Umbilical cord (tissue), 1 donor: ENCODE measurements at regions not wholly inside any gene's neighbourhood (a gene's known extent, or its start where the extent isn't known, plus 50 kb on each side); places are given as distances from the start of the nearest gene placed in this dataset.
"Not testable (repeated sequence)": the region's sequence is repeated elsewhere in the genome, so short reads cannot be mapped to it uniquely, and the experiment has no call there.

Experiments
- DNase-seq: peaks from one replicate; pipeline ENCODE4 v3.0.0-alpha.2; 2015; ENCODE audit warnings: low spot score

- no peak for DNase-seq
Measured at GRCh38 chr5:143634689-143635088, 177.3 kb upstream of the HMHB1 start.

DNA sequence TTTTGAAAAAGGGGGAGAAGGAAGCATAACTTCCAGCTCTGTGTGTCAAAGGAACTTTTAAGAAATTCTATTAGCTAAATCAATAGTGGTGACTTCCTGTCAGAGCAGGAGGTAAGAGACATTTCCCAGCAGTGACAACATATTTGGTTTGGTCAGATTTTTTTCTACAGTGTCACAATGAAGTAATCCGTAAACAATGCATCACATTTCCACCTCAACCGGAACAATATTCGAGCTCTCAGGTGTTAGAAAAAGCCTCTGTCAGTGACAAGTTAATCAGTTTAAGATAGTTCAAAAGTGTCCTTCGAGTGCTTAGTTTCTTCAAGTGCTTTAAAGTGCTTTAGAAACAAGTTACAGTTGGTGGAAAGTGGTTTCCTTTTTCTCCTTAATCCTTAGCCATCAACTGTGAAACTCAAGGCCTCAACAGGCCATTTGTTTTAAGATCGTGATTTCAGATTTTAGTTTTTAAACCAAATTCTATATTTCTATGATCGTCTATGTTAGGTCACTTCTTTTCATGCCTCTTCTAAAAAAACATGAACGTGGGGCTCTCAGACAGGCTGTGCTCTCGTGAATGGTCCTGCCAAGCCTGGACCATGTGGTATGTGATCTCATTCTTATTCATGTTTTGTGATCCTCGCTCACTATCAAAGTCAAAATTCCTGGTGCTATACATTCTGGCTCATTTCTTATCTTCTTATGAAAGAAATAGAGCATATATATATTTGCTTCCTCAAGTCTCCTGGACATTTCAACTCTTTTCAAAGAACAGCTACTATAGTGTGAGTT is 181.9 kb upstream of the HMHB1 start:
- DNase-seq: peak; percentile 74

- not testable (repeated sequence) for DNase-seq
Measured at GRCh38 chr5:143625048-143625447, 186.9 kb upstream of the HMHB1 start.

- no peak for DNase-seq
Measured at GRCh38 chr5:143624465-143624864, 187.5 kb upstream of the HMHB1 start.

GRCh38 chr5:143619040-143619439 is 192.9 kb upstream of the HMHB1 start:
- DNase-seq: no peak

DNA sequence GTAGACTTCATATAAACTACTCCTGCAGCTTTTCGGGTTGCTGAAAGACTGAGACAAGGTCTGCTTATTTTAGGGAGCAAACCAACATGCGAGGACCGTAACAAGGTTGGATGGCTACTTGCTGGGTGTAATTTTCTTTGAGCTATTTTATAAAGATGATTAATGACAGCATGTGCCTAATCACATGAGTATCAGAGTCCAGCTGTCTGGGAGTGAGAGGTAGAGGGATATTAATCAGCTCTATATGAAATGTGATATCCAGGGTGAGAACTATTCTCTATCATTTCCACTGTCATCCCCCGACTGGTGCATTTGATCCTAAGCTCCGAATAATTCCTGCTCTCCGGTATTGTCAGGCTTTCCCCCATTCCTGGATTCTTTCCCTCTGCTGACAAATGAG is 193.8 kb upstream of the HMHB1 start:
- DNase-seq: no peak

GRCh38 chr5:143614831-143615230 is 197.1 kb upstream of the HMHB1 start:
- DNase-seq: no peak

DNA sequence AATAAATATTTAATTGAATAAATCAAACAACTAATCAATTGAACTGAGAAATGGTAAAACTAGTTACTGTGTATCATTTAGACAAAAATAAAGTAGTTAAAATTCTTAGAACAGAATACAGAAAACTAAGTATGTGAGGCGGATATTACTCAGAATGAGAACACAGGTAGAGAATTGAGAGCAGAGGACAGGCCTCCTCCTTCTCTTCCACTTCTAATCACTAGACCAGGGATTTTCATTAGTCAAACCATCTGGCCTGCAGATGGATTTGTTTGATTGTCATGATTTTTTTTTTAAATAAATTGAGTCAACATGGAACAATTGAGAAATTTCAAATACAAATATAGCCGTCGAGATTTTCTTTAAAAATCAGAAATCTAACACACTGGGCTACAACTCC is 198.6 kb upstream of the HMHB1 start:
- DNase-seq: no peak

DNA sequence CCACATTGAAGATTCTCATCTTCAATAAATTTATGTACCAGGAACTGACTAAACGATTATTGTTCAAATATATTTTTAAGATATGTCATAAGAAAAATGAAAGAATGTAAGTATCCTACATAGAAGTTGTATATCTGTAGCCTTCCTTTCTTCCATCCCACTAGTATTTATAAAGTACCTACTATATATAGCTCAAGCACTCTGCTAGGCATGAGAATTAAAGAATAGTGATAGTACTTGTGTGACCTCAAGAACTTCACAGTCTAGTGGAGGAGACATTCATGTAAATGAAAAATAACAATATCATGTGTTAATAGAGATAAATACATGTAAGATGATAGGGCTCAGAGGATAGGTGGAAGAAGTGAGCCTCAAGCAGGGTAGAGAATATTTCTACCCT is 201.0 kb upstream of the HMHB1 start:
- no peak for DNase-seq

DNA sequence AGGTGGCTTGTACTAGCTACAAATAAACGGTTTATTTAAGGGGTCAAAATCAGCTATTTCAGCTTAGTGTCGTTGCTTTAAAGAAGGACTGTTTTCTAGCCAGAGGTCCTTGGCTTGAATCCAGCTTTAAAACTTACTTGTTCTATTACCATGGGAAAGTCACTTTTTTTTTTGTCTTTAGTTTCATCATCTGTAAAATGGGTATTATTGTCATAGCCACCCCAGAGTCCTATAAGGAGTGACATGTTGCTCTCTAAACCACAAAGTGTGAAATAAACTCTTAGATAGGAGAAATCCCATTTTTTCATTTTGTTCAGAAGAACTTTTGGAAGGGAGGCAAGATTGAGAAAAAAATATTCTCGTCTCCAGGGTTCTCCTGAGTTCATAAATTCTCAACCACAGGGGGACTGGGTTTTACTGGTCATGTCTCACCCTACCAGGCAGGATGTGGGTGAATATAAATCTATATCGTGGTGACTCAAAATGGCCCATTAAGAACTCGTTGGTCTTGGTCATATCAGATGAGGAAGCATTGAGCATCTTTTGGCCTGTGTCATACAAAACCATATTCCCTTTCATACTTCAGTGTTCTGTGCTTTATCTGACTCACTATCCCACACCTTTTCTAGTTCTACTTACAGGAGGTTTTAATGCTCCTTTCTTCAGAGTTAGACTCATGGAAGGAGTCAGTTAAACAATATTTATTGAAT is 202.7 kb upstream of the NR3C1 start:
- no peak for DNase-seq

- no peak for DNase-seq
Measured at GRCh38 chr5:143605403-143606005, 202.0 kb upstream of the NR3C1 start.

DNA sequence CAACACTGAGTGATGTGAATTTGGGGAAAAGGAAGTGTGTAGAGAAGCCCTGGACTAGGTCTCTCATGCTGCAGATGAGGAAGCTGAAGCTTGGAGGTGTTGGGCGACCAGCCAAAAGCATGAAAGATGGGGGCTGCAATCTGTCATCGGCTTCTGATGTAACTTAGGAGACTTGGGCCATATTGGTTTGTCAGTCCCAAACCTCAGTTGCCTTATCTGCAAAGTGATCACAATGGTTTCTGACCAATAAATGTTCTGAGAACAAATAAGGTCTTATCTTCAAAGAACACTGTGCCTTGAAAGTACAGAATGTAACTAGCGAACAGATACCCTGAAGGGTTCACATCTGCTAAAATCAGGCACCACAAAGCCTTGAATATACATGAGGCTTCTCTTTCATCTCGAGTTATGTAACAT is 198.4 kb upstream of the NR3C1 start:
- DNase-seq: no peak

DNA sequence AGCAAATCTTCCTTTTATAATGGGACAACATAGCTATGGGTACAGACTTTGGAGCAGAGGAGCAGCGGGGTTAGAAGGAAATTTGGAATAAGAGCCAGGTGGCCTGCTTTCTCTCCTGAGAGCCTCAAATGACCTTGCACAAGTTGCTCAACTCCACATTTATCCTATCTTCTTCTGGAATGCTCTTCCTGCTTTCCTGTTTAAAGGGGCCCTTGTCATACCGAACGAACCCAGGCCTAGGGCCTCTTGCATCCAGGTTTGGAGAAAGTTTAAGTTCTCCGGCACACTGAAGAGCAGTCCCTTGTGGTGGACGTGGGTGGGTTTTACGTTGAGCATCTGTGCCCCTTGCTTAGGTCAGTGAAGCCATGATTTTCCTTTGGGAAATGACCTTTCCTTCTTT is 197.9 kb upstream of the NR3C1 start:
- DNase-seq: no peak

GRCh38 chr5:143600396-143601075 is 197.1 kb upstream of the NR3C1 start:
- peak; percentile 64 for DNase-seq

GRCh38 chr5:143599474-143599873 is 196.0 kb upstream of the NR3C1 start:
- no peak for DNase-seq

DNA sequence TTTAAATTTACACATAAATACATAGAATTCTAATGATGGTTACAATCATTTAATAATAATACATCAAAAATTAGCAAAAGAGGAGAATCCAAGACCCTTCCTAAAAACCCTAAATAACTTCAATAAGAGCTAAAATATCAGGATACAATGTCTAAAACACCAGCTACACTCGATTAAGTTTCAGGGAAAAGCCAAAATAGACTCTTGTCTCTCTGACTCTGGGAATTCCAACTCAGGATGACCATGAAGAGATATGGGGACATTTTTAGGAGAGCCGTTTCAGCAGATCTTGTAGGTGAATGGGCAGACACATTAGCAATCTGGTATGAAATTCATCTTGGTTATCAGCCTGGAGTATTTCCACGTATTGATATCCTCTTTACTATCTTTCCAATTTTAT is 193.3 kb upstream of the NR3C1 start:
- no peak for DNase-seq

- DNase-seq: no peak
Measured at GRCh38 chr5:143594902-143595818, 191.7 kb upstream of the NR3C1 start.

DNA sequence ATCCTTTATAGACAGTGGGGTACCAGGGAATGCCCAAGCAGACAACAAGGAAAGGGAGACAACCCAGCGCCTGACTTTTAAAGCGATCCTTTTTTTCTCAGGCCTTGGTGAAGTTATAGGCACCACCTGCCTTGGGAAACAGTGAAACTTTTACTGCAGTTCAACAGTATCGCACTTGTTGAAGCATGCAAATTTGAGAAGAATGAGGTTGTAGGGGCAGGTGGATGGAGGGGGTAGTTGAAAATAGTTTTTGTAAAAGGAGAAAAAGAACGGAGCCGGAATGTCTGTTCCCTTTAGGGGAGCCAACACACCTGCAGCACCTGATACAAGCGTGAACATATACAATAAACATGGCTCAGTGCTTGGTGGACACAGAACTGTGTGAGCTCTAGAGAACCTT is 190.2 kb upstream of the NR3C1 start:
- DNase-seq: no peak

- no peak for DNase-seq
Measured at GRCh38 chr5:143592648-143593047, 189.2 kb upstream of the NR3C1 start.

- DNase-seq: no peak
Measured at GRCh38 chr5:143588933-143589662, 185.6 kb upstream of the NR3C1 start.
